Parathyroid adenoma (tissue), 2 donors: ENCODE measurements at regions not wholly inside any gene's neighbourhood (a gene's known extent, or its start where the extent isn't known, plus 50 kb on each side); places are given as distances from the start of the nearest gene placed in this dataset.

Source experiments
- H2AFZ ChIP-seq: fragments of 300-600 bp; sonication (generic); one replicate; pipeline ENCODE4 v1.7.0; 2017; ENCODE audit warnings: antibody characterized with exemption, mild to moderate bottlenecking
- H3K27ac ChIP-seq: fragments of 300-600 bp; sonication (generic); one replicate; pipeline ENCODE4 v1.7.0; 2017
- H3K27me3 ChIP-seq: fragments of 300-600 bp; sonication (generic); one replicate; pipeline ENCODE4 v1.7.0; 2017; ENCODE audit warnings: low read length; ENCODE audit not compliant: control insufficient read depth, insufficient read depth
- H3K36me3 ChIP-seq: fragments of 300-600 bp; sonication (generic); one replicate; pipeline ENCODE4 v1.7.0; 2017; ENCODE audit warnings: low read length; ENCODE audit not compliant: control insufficient read depth, insufficient read depth
- H3K4me1 ChIP-seq: fragments of 300-600 bp; sonication (generic); one replicate; pipeline ENCODE4 v1.7.0; 2017; ENCODE audit warnings: control low read depth
- H3K4me2 ChIP-seq: fragments of 300-600 bp; sonication (generic); one replicate; pipeline ENCODE4 v1.7.0; 2017; ENCODE audit warnings: low read length
- H3K4me3 ChIP-seq: fragments of 300-600 bp; sonication (generic); one replicate; pipeline ENCODE4 v1.7.0; 2017; ENCODE audit warnings: low read depth, low read length
- H3K79me2 ChIP-seq: fragments of 300-600 bp; sonication (generic); one replicate; pipeline ENCODE4 v1.7.0; 2017; ENCODE audit warnings: control low read depth
- H3K9ac ChIP-seq: fragments of 300-600 bp; sonication (generic); one replicate; pipeline ENCODE4 v1.7.0; 2017; ENCODE audit warnings: mild to moderate bottlenecking
- H3K9me3 ChIP-seq: fragments of 300-600 bp; sonication (generic); one replicate; pipeline ENCODE4 v1.7.0; 2017; ENCODE audit warnings: low read length; ENCODE audit not compliant: control insufficient read depth
- TF ChIP-seq, protein P1 (sequence below): fragments of 300-600 bp; sonication (generic); IDR thresholded peaks from one replicate; pipeline ENCODE4 v1.7.0; 2017; ENCODE audit warnings: antibody characterized with exemption, mild to moderate bottlenecking
- donor health status: primary hyperparathyroidism.

DNA sequence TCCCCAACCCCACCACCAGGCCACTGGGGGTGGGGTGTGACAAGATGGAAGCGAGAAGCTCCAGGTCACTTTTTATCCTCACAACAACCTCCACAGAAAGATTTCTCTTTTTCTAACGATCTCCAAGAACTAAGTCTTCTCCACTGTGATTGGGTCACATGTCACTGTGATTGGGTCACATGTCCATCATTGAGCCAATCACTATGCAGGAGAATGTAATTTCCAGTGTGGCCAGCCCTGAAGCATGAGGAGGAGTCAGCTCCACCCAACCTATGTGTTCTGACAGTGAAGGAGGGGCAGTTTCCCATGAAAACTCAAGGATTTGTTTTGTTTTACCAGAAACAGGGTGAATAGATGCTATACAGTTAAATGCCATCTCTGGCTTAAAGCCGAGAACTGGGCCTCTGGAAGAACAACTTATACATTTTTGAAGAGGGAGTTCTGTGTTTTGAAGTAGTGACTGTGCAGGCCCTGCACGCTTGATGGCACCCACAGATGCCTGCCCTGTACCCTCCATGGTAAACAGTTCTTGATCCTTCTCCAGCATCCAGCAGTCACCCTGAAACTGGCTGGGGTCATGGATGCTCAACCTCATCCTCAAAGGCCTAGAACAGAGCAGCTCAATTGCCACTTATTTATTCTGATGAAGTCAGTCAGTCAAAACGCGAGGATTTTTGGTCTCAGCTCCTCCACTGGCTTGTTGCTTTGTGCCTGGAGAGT, 180.4 kb upstream of the BMP4 start:
- TF ChIP-seq, protein P1, sequence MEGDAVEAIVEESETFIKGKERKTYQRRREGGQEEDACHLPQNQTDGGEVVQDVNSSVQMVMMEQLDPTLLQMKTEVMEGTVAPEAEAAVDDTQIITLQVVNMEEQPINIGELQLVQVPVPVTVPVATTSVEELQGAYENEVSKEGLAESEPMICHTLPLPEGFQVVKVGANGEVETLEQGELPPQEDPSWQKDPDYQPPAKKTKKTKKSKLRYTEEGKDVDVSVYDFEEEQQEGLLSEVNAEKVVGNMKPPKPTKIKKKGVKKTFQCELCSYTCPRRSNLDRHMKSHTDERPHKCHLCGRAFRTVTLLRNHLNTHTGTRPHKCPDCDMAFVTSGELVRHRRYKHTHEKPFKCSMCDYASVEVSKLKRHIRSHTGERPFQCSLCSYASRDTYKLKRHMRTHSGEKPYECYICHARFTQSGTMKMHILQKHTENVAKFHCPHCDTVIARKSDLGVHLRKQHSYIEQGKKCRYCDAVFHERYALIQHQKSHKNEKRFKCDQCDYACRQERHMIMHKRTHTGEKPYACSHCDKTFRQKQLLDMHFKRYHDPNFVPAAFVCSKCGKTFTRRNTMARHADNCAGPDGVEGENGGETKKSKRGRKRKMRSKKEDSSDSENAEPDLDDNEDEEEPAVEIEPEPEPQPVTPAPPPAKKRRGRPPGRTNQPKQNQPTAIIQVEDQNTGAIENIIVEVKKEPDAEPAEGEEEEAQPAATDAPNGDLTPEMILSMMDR: no peak
- H3K27ac ChIP-seq: no peak overlapping the region
- H3K27me3 ChIP-seq: no peaks in the 10 kb centered on the region
- H2AFZ ChIP-seq: no peak overlapping the region
- no peaks in the 10 kb centered on the region for H3K36me3 ChIP-seq
- H3K4me2 ChIP-seq: no peak overlapping the region
- H3K4me3 ChIP-seq: no peak overlapping the region
- H3K9me3 ChIP-seq: no peaks in the 10 kb centered on the region
- H3K79me2 ChIP-seq: no peaks in the 10 kb centered on the region
- no peak overlapping the region for H3K9ac ChIP-seq
- H3K4me1 ChIP-seq: no peaks in the 10 kb centered on the region

DNA sequence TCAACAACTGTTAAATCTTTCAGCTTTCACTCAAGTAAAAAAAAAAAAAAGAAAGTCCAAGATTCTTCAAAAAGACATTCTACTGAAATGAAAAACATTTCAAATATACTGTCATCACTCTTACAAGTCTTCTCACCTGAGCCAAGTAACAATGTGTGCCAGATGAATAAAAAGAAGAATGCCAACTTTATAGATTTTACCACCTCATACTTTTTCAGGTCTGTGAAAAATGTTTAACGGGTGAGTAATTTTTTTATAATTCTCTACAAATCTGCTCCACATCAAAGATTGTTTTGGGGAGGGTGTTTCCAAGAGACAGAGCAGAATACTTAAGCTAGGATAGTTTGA, 181.0 kb upstream of the BMP4 start:
- Histone ChIP-seq H3K4me2 (no peak overlapping the region), H3K27ac (no peak overlapping the region), H3K27me3 (no peaks in the 10 kb centered on the region), H3K4me3 (no peak overlapping the region), H2AFZ (no peak overlapping the region), H3K4me1 (no peaks in the 10 kb centered on the region), H3K9me3 (no peaks in the 10 kb centered on the region), H3K9ac (no peak overlapping the region), H3K79me2 (no peaks in the 10 kb centered on the region), H3K36me3 (no peaks in the 10 kb centered on the region)
- TF ChIP-seq, protein P1: no peak

DNA sequence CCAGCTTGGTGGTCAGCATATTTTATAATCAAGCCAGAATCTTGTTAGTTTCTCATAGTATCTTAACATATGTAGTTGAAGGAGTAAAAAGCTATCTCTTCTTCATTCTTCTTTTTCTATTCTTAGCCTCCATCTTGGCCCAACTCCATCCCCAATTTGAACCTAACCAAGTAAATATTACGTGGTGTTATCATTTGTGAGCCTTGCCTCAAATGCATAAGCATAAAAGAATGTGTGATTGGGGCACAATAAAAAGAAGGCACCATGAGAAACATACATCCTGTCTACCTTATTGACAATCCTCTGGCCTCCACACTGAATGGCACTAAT, 181.4 kb upstream of the BMP4 start:
- Histone ChIP-seq H3K36me3 (no peaks in the 10 kb centered on the region), H3K4me2 (no peak overlapping the region), H3K27me3 (no peaks in the 10 kb centered on the region), H3K9me3 (no peaks in the 10 kb centered on the region), H3K79me2 (no peaks in the 10 kb centered on the region), H3K4me1 (no peaks in the 10 kb centered on the region), H2AFZ (no peak overlapping the region), H3K4me3 (no peak overlapping the region), H3K27ac (no peak overlapping the region), H3K9ac (no peak overlapping the region)
- TF ChIP-seq, protein P1: no peak

DNA sequence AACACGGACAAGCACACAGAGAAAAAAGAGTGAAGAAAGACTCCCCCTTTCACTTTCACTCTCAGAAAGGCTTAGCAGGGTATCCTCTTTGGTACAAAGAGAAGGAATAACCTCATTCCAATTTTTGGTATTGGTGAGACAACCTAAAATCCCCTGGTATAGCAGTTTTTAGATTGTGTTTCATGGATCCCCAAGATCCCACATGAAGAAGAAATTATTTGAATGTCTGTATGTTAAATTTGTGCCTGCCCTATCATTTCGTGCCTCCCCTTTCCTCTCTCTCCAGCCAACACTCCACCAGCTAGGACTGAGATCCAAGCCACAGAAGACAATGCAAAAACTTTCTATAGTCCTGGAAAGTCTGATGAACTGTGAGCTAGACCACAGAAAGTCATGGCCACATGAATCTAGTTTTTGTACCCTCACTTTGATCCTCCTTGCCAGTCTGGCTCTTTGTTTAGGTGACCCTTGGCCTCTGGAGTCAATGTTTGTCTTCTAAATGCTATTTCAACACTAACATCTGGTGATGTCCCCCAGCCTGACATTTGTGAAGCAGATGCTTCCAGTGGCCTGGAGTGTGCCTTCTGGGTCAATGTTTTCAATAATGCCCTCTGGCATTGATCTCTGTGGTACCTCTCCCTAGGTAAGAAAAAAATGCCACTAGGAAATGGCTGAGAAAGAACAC, 181.9 kb upstream of the BMP4 start:
- Histone ChIP-seq H2AFZ (no peak overlapping the region), H3K27me3 (no peaks in the 10 kb centered on the region), H3K4me1 (no peaks in the 10 kb centered on the region), H3K9me3 (no peaks in the 10 kb centered on the region), H3K4me2 (no peak overlapping the region), H3K4me3 (no peak overlapping the region), H3K27ac (no peak overlapping the region), H3K79me2 (no peaks in the 10 kb centered on the region), H3K36me3 (no peaks in the 10 kb centered on the region), H3K9ac (no peak overlapping the region)
- TF ChIP-seq, protein P1: no peak

DNA sequence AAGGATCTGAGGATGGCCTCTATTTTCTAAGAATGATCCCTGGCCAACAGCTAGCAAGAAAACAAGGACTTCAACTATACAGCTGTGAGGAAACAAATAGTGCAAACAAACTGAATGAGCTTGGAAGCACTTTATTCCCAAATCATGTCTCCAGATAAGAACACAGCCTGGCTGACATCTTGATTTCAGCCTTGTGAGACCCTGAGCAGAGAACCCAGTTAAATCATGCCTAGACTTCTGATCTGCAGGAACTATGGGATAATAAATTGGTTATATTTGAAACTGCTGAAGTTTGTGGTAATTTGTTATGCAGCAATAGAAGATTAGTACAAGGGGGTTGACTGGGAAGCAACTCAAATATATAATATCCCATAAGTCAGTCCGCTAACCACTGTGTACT, 183.9 kb upstream of the BMP4 start:
- Histone ChIP-seq H3K4me2 (no peak overlapping the region), H3K4me1 (no peaks in the 10 kb centered on the region), H2AFZ (no peak overlapping the region), H3K36me3 (no peaks in the 10 kb centered on the region), H3K4me3 (no peak overlapping the region), H3K79me2 (no peaks in the 10 kb centered on the region), H3K9me3 (no peaks in the 10 kb centered on the region), H3K9ac (no peak overlapping the region), H3K27ac (no peak overlapping the region), H3K27me3 (no peaks in the 10 kb centered on the region)
- TF ChIP-seq, protein P1: no peak
